HL-60 (cell line): ENCODE measurements at regions not wholly inside any gene's neighbourhood (a gene's known extent, or its start where the extent isn't known, plus 50 kb on each side); places are given as distances from the start of the nearest gene placed in this dataset.

Experiments
- DNase-seq, 2 experiments: peaks; one replicate each; pipeline ENCODE4 v3.0.0-alpha.2; 2010 to 2020; ENCODE audit warnings: low read depth in 1 of 2, low spot score in 1 of 2
- H3K27ac ChIP-seq: fragments of 250-450 bp; sonication (Bioruptor Pico); replicated peaks from 2 replicates; pipeline ENCODE4 v1.5.1; 2020; ENCODE audit warnings: mild to moderate bottlenecking, moderate library complexity
- H3K27me3 ChIP-seq: fragments of 250-450 bp; sonication (Bioruptor Pico); 2 replicates; pipeline ENCODE4 v1.5.1; 2021; ENCODE audit warnings: mild to moderate bottlenecking, moderate library complexity; ENCODE audit not compliant: insufficient read depth, poor library complexity, severe bottlenecking
- H3K4me3 ChIP-seq: replicated peaks from 2 replicates; pipeline ENCODE4 v1.5.1; 2011; ENCODE audit warnings: mild to moderate bottlenecking, control low read depth, low read length; ENCODE audit not compliant: insufficient read depth
- CTCF ChIP-seq: IDR thresholded peaks from one replicate; pipeline ENCODE4 v1.5.1; 2011; ENCODE audit warnings: low read length, control low read depth, inconsistent platforms; ENCODE audit not compliant: insufficient read depth
- GABPA ChIP-seq: IDR thresholded peaks from 2 replicates; pipeline ENCODE4 v1.6.1; 2012; ENCODE audit warnings: low read depth
- POLR2AphosphoS5 ChIP-seq: IDR thresholded peaks from 2 replicates; pipeline ENCODE4 v1.6.1; 2012; ENCODE audit warnings: low read depth
- REST ChIP-seq: IDR thresholded peaks from 2 replicates; pipeline ENCODE4 v1.6.1; 2012; ENCODE audit warnings: low read depth; ENCODE audit not compliant: insufficient replicate concordance
- SPI1 ChIP-seq: IDR thresholded peaks from 2 replicates; pipeline ENCODE4 v1.6.1; 2012; ENCODE audit warnings: low read depth, mild to moderate bottlenecking, borderline replicate concordance

GRCh38 chr16:73711406-73712080, 585.1 kb upstream of the PSMD7 start:
- DNase-seq: no peak
- Histone ChIP-seq H3K4me3 (no peak overlapping the region), H3K27ac (no peak overlapping the region), H3K27me3 (no peaks in the 10 kb centered on the region)
- TF ChIP-seq POLR2AphosphoS5 (no peak), REST (no peak), SPI1 (no peak), GABPA (no peak), CTCF (no peak)

- Histone ChIP-seq H3K27ac (no peak overlapping the region), H3K27me3 (no peaks in the 10 kb centered on the region), H3K4me3 (no peak overlapping the region)
- TF ChIP-seq SPI1 (no peak), GABPA (no peak), POLR2AphosphoS5 (no peak), CTCF (no peak), REST (no peak)
- DNase-seq: no peak
Observed at GRCh38 chr16:73710526-73710925, 586.1 kb upstream of the PSMD7 start.

- Histone ChIP-seq H3K4me3 (no peak overlapping the region), H3K27ac (no peak overlapping the region), H3K27me3 (no peaks in the 10 kb centered on the region)
- TF ChIP-seq POLR2AphosphoS5 (no peak), SPI1 (no peak), REST (no peak), GABPA (no peak), CTCF (no peak)
- DNase-seq: no peak
Observed at GRCh38 chr16:73707863-73708262, 588.8 kb upstream of the PSMD7 start.
